Tibial nerve (tissue), 4 donors: ENCODE measurements at regions not wholly inside any gene's neighbourhood (a gene's known extent, or its start where the extent isn't known, plus 50 kb on each side); places are given as distances from the start of the nearest gene placed in this dataset.

Experiments used
- DNase-seq, 2 donors: peaks; one replicate each; pipeline ENCODE4 v3.0.0-alpha.2; 2019; ENCODE audit warnings: low spot score in 2 of 2
- H3K27ac ChIP-seq, 4 donors: fragments of 200-600 bp; sonication (generic) in 3 of 4; one replicate each; pipeline ENCODE4 v1.5.1; 2017 to 2019; ENCODE audit warnings: mild to moderate bottlenecking in 1 of 4
- H3K27me3 ChIP-seq, 2 donors: fragments of 200-600 bp; sonication (generic) in 1 of 2; one replicate each; pipeline versions ENCODE4 v1.5.1 to v1.6.0; 2017 to 2019
- H3K36me3 ChIP-seq, 3 donors: fragments of 200-600 bp; sonication (generic); one replicate each; pipeline ENCODE4 v1.5.1; 2018 to 2019
- H3K4me1 ChIP-seq, 4 donors: fragments of 200-600 bp; sonication (generic) in 3 of 4; one replicate each; pipeline ENCODE4 v1.5.1; 2017 to 2019
- H3K4me3 ChIP-seq, 4 donors: fragments of 200-600 bp; sonication (generic) in 3 of 4; one replicate each; pipeline ENCODE4 v1.5.1; 2017 to 2019; ENCODE audit warnings: mild to moderate bottlenecking in 1 of 4, moderate library complexity in 1 of 4
- H3K9me3 ChIP-seq, 4 donors: fragments of 200-600 bp; sonication (generic) in 3 of 4; one replicate each; pipeline ENCODE4 v1.5.1; 2017 to 2019
- EP300 ChIP-seq, 2 donors: sonication (generic); formaldehyde crosslinking; IDR thresholded peaks; one replicate each; pipeline ENCODE4 v1.6.1; 2017; ENCODE audit warnings: antibody characterized with exemption in 2 of 2, mild to moderate bottlenecking in 1 of 2
- POLR2A ChIP-seq, 2 donors: fragments of 450-650 bp; IDR thresholded peaks; one replicate each; pipeline ENCODE4 v1.6.1; 2017; ENCODE audit warnings: antibody characterized with exemption in 2 of 2, mild to moderate bottlenecking in 2 of 2, moderate library complexity in 2 of 2
- WGBS, 2 donors: methylation state at CpG; one replicate each; pipeline ENCODE4 v1.1.5; 2018; 5-methylcytosine and 5-hydroxymethylcytosine counted together
- TF ChIP-seq, protein P1 (sequence below), 5 experiments: fragments of 200-600 bp in 3 of 5; fragments of 450-650 bp in 2 of 5; sonication (generic) in 3 of 5; IDR thresholded peaks; one replicate each; pipeline ENCODE4 v1.5.1; 2016 to 2019; ENCODE audit warnings: antibody characterized with exemption in 5 of 5, mild to moderate bottlenecking in 3 of 5, moderate library complexity in 2 of 5

DNA sequence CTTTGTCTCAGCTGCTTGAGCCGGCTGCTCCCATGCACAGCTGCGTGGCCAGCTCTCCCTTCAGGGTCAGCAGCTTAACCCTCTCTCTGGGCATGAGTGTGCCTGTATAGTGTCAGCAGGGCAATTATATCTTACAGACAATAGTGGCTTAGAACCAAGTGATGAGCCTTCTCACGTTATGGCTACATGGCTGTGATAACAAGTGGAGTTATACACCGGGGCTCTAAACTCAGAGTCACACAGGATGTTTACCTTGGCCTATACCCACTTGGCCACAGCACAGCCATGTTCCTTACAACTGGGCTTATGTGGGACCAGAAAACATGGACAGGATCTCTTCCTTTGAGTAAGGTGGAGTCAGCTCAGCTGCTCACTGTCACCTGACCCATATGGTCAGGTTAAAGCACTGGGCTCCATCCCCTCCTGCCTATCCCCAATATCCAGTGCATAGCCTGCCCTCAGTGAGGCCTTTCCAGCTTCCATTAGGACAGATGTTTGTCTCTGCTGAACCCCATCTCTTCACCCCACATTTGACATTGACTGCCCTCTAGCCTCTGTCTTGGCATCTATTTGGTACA, 294.2 kb upstream of the NCKAP5 start:
- WGBS, 2 donors: 26 to 52% methylated on average over 4 of the region's 4 CpGs
- DNase-seq: no peak
- TF ChIP-seq, protein P1, sequence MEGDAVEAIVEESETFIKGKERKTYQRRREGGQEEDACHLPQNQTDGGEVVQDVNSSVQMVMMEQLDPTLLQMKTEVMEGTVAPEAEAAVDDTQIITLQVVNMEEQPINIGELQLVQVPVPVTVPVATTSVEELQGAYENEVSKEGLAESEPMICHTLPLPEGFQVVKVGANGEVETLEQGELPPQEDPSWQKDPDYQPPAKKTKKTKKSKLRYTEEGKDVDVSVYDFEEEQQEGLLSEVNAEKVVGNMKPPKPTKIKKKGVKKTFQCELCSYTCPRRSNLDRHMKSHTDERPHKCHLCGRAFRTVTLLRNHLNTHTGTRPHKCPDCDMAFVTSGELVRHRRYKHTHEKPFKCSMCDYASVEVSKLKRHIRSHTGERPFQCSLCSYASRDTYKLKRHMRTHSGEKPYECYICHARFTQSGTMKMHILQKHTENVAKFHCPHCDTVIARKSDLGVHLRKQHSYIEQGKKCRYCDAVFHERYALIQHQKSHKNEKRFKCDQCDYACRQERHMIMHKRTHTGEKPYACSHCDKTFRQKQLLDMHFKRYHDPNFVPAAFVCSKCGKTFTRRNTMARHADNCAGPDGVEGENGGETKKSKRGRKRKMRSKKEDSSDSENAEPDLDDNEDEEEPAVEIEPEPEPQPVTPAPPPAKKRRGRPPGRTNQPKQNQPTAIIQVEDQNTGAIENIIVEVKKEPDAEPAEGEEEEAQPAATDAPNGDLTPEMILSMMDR (IDR thresholded peaks at IDR 0.05): no peak
- TF ChIP-seq POLR2A (IDR thresholded peaks at IDR 0.05) (no peak), EP300 (IDR thresholded peaks at IDR 0.05) (no peak)
- Histone ChIP-seq H3K27me3 (no peaks in the 10 kb centered on the region), H3K4me1 (no peaks in the 10 kb centered on the region), H3K27ac (no peak overlapping the region), H3K36me3 (no peaks in the 10 kb centered on the region), H3K4me3 (no peak overlapping the region), H3K9me3 (no peaks in the 10 kb centered on the region)

DNA sequence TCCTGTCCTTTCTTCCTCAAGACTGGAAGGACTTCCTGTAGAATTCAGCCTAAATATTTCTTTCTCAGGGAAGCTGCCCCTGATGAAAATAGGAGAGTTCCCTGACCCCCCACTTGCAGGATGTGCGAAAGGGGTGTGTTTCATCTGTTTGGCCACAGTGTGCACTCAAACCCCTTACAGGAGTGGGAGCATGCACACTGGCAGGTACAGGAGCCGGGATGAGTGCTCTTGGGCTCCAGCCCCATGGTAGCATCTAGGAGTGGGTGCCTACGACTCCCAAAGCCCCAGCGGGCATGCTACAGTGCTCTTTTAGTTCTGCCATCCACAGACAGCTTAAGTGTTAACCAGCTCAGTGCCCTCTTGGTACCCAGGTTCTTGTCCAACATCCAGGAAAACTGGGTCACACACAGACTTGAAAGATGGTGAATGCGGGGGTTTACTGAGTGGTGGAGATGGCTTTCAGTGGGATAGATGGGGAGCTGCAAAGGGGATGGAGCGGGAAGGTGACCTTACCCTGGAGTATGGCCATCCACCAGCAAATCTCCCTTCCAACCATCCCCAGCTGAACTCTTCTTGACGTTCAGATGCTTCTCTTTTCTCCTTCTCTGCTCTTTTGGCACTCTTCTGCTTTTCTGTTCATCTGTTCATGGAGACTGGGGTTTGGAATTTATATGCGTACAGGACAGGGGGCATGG, 295.0 kb upstream of the NCKAP5 start:
- TF ChIP-seq POLR2A (IDR thresholded peaks at IDR 0.05): no peak
- 86 to 88% methylated on average over 8 of the region's 8 CpGs for WGBS, 2 donors
- H3K4me3 ChIP-seq: no peak overlapping the region
- no peaks in the 10 kb centered on the region for H3K4me1 ChIP-seq
- H3K9me3 ChIP-seq: no peaks in the 10 kb centered on the region
- no peak overlapping the region for H3K27ac ChIP-seq
- H3K36me3 ChIP-seq: no peaks in the 10 kb centered on the region
- H3K27me3 ChIP-seq: no peaks in the 10 kb centered on the region
- DNase-seq: no peak

DNA sequence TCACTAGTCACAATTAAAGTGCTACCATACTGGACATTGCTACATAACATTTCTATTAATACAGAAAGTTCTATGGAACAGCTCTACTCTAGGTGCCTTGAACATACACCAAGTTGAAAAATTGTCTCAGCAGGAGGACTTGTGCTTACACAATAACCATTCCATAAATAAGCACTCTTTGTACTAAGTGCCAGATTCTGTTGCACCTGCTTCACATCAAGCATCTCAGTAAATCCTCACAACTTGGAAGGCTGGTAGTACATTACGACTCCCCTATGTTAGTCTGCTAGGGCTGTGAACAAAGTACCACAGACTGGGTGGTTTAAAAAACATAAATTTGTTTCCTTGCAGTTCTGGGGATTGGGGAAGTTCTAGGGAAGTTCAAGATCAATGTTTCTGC, 296.9 kb upstream of the NCKAP5 start:
- Histone ChIP-seq H3K27ac (no peak overlapping the region), H3K27me3 (no peaks in the 10 kb centered on the region), H3K4me1 (no peaks in the 10 kb centered on the region), H3K36me3 (no peaks in the 10 kb centered on the region), H3K4me3 (no peak overlapping the region), H3K9me3 (peaks cover 0 to 5% (median 0%) of the 10 kb centered on the region in 4 donors)
- no peak for DNase-seq
- WGBS, 2 donors: 88 to 95% methylated on average over 1 of the region's 1 CpG
- no peak for TF ChIP-seq EP300 (IDR thresholded peaks at IDR 0.05)
- no peak for TF ChIP-seq POLR2A (IDR thresholded peaks at IDR 0.05)
- TF ChIP-seq, protein P1 (IDR thresholded peaks at IDR 0.05): no peak

DNA sequence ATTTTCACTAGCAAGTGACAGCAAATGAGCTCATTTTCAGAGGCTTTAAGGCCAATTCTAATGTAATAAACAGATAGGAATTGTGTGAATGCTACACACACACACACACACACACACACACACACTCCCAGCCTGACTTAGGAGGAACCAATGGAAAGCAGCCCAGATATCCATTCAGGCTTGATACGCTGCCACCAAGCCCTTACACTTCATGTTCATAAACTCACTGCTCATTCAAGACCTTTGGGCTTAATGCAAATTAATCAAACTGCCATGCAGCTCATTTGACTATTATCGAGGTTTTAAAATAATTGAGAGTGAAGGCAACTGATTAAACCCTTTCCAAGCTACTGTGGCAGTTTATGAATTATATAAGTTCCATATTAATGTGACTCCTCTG, 298.9 kb upstream of the NCKAP5 start:
- H3K4me3 ChIP-seq: no peak overlapping the region
- 53 to 65% methylated on average over 2 of the region's 2 CpGs for WGBS, 2 donors
- no peak for TF ChIP-seq EP300 (IDR thresholded peaks at IDR 0.05)
- TF ChIP-seq, protein P1 (IDR thresholded peaks at IDR 0.05): no peak
- no peak for TF ChIP-seq POLR2A (IDR thresholded peaks at IDR 0.05)
- H3K9me3 ChIP-seq: peaks cover 0 to 5% (median 0%) of the 10 kb centered on the region in 4 donors
- H3K4me1 ChIP-seq: no peaks in the 10 kb centered on the region
- no peak overlapping the region for H3K27ac ChIP-seq
- no peaks in the 10 kb centered on the region for H3K36me3 ChIP-seq
- H3K27me3 ChIP-seq: no peaks in the 10 kb centered on the region
- DNase-seq: no peak

DNA sequence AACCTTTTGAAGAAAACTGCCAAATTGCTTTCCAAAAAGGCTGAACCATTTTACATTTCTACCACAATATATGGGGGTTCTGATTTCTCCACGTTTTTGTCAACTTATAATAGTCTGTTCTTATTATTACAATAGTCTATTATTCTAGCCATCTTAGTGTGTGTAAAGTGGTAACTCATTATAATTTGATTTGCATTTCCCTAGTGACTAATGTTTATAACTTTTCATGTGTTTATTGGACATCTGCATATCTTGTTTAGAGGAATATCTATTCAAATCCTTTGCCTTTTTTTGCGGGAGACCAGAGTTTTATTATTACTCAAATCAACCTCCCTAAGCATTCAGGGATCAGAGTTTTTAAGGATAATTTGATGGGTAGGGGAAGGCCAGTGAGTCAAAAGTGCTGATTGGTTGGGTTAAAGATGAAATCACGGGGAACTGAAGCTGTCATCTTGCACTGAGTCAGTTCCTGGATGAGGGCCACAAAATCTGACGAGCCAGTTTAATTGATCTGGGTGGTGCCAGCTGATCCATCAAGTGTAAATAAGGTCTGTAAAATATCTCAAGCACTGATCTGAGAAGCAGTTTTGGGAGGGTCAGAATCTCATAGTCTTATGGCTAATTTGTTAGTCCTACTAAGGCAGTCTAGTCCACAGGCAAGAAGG, 303.4 kb upstream of the NCKAP5 start:
- peaks cover 0 to 5% (median 0%) of the 10 kb centered on the region in 4 donors for H3K9me3 ChIP-seq
- no peak for DNase-seq
- H3K27ac ChIP-seq: no peak overlapping the region
- H3K4me1 ChIP-seq: no peaks in the 10 kb centered on the region
- 63 to 66% methylated on average over 4 of the region's 4 CpGs for WGBS, 2 donors
- H3K27me3 ChIP-seq: no peaks in the 10 kb centered on the region
- no peaks in the 10 kb centered on the region for H3K36me3 ChIP-seq
- H3K4me3 ChIP-seq: no peak overlapping the region
- TF ChIP-seq EP300 (IDR thresholded peaks at IDR 0.05) (no peak), POLR2A (IDR thresholded peaks at IDR 0.05) (no peak)
- TF ChIP-seq, protein P1 (IDR thresholded peaks at IDR 0.05): no peak
